SK-N-SH treated with all-trans-retinoic acid at 6 μM for 48 hours (cell line): ENCODE measurements at regions not wholly inside any gene's neighbourhood (a gene's known extent, or its start where the extent isn't known, plus 50 kb on each side); places are given as distances from the start of the nearest gene placed in this dataset.

Experiments
- ATAC-seq: fragments of 200-7000 bp; cut with Tn5 transposase; 3 replicates; pipeline ENCODE4 v1.9.1; 2020; ENCODE audit warnings: mild to moderate bottlenecking, moderate library complexity
- ARNTL ChIP-seq: fragments of 450-650 bp; formaldehyde crosslinking; IDR thresholded peaks from 2 replicates; pipeline ENCODE4 v1.5.0; 2020; ENCODE audit warnings: low read depth, mild to moderate bottlenecking, moderate library complexity, borderline replicate concordance
- BACH2 ChIP-seq: fragments of 250-450 bp; sonication (Bioruptor Pico); IDR thresholded peaks from 2 replicates; pipeline ENCODE4 v1.9.0; 2021; ENCODE audit warnings: mild to moderate bottlenecking, borderline replicate concordance
- CSDC2 ChIP-seq: fragments of 250-450 bp; sonication (Bioruptor Pico); IDR thresholded peaks from 2 replicates; pipeline ENCODE4 v1.5.0; 2020; ENCODE audit warnings: mild to moderate bottlenecking, moderate library complexity
- ESRRG ChIP-seq: fragments of 250-450 bp; sonication (Bioruptor Pico); IDR thresholded peaks from 2 replicates; pipeline ENCODE4 v1.6.1; 2021; ENCODE audit warnings: mild to moderate bottlenecking
- GLIS3 ChIP-seq: fragments of 250-450 bp; sonication (Bioruptor Pico); IDR thresholded peaks from 2 replicates; pipeline ENCODE4 v1.5.0; 2020; ENCODE audit warnings: mild to moderate bottlenecking, moderate library complexity
- ISL1 ChIP-seq: fragments of 250-450 bp; sonication (Bioruptor Pico); IDR thresholded peaks from 2 replicates; pipeline ENCODE4 v2.1.2; 2022; ENCODE audit warnings: mild to moderate bottlenecking, moderate library complexity
- OSR1 ChIP-seq: fragments of 250-450 bp; sonication (Bioruptor Pico); IDR thresholded peaks from 2 replicates; pipeline ENCODE4 v1.8.0; 2022; ENCODE audit warnings: moderate library complexity, mild to moderate bottlenecking, inconsistent platforms
- PPARA ChIP-seq: fragments of 250-450 bp; sonication (Bioruptor Pico); IDR thresholded peaks from 2 replicates; pipeline ENCODE4 v1.5.0; 2020; ENCODE audit warnings: mild to moderate bottlenecking, borderline replicate concordance
- RARB ChIP-seq: fragments of 250-450 bp; sonication (Bioruptor Pico); IDR thresholded peaks from 2 replicates; pipeline ENCODE4 v1.8.0; 2021; ENCODE audit warnings: mild to moderate bottlenecking, moderate library complexity
- SNAI2 ChIP-seq: fragments of 250-450 bp; sonication (Bioruptor Pico); IDR thresholded peaks from 2 replicates; pipeline ENCODE4 v1.5.0; 2020; ENCODE audit warnings: mild to moderate bottlenecking, moderate library complexity
- TCF4 ChIP-seq: fragments of 250-450 bp; sonication (Bioruptor Pico); IDR thresholded peaks from 2 replicates; pipeline ENCODE4 v1.8.0; 2021; ENCODE audit warnings: mild to moderate bottlenecking, moderate library complexity, borderline replicate concordance
- TOX ChIP-seq: fragments of 250-450 bp; sonication (Bioruptor Pico); IDR thresholded peaks from 2 replicates; pipeline ENCODE4 v1.8.0; 2021; ENCODE audit warnings: mild to moderate bottlenecking, moderate library complexity, borderline replicate concordance
- ZC3H10 ChIP-seq: fragments of 250-450 bp; sonication (Bioruptor Pico); IDR thresholded peaks from 2 replicates; pipeline ENCODE4 v1.5.1; 2021; ENCODE audit warnings: mild to moderate bottlenecking, moderate library complexity
- ZFP3 ChIP-seq: fragments of 250-450 bp; sonication (Bioruptor Pico); IDR thresholded peaks from 2 replicates; pipeline ENCODE4 v1.5.0; 2020; ENCODE audit warnings: mild to moderate bottlenecking, moderate library complexity
- ZFP30 ChIP-seq: fragments of 450-650 bp; formaldehyde crosslinking; IDR thresholded peaks from 2 replicates; pipeline ENCODE4 v1.5.0; 2022; ENCODE audit warnings: mild to moderate bottlenecking, moderate library complexity
- ZNF565 ChIP-seq: fragments of 450-650 bp; formaldehyde crosslinking; conservative IDR thresholded peaks from 2 replicates; pipeline ENCODE4 v1.5.0; 2020; ENCODE audit warnings: low read depth, mild to moderate bottlenecking, moderate library complexity
- ZNF70 ChIP-seq: fragments of 450-650 bp; formaldehyde crosslinking; IDR thresholded peaks from 2 replicates; pipeline ENCODE4 v1.5.0; 2020; ENCODE audit warnings: mild to moderate bottlenecking, moderate library complexity
- ZNF8 ChIP-seq: fragments of 450-650 bp; formaldehyde crosslinking; IDR thresholded peaks from 2 replicates; pipeline ENCODE4 v1.5.0; 2020; ENCODE audit warnings: mild to moderate bottlenecking, moderate library complexity
- TF ChIP-seq, protein P1 (sequence below): fragments of 250-450 bp; sonication (Bioruptor Pico); IDR thresholded peaks from 2 replicates; pipeline ENCODE4 v1.8.0; 2020; ENCODE audit warnings: mild to moderate bottlenecking, moderate library complexity, borderline replicate concordance
- TF ChIP-seq, protein P2 (sequence below): fragments of 250-450 bp; sonication (Bioruptor Pico); IDR thresholded peaks from 2 replicates; pipeline ENCODE4 v1.8.0; 2021; ENCODE audit warnings: low read depth, mild to moderate bottlenecking, moderate library complexity, borderline replicate concordance
- TF ChIP-seq, protein P3 (sequence below): fragments of 250-450 bp; sonication (Bioruptor Pico); IDR thresholded peaks from 2 replicates; pipeline ENCODE4 v1.5.1; 2020; ENCODE audit warnings: low read depth, mild to moderate bottlenecking, moderate library complexity
- TF ChIP-seq, protein P4 (sequence below): fragments of 250-450 bp; sonication (Bioruptor Pico); IDR thresholded peaks from 2 replicates; pipeline ENCODE4 v1.5.0; 2020; ENCODE audit warnings: mild to moderate bottlenecking, moderate library complexity

DNA sequence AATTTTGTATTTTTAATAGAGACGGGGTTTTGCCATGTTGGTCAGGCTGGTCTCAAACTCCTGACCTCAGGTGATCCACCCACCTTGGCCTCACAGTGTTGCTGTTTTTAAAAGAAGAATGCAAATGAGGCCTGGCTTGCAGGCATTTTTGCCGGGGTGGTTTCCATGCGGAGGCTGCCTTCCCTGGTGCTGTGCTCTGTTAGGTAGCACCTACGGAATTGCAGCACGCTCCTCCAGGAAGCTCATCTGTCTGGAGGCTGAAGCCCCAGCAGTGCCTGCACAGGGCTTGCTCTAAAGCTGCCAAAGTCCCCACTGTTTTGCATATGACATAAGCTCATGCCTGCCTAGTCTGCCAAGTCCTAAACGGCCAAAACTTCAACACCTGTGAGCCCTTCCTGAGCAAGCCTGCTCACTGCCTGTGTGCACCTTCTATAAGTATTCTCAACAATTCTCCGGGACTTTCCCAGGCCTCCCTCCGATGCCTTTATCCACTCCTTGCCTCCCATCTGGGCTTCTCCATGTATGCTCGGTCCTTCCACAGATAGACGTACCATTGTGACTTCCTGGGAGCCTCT is 551.3 kb upstream of the RAB6C start:
- TF ChIP-seq, protein P1, sequence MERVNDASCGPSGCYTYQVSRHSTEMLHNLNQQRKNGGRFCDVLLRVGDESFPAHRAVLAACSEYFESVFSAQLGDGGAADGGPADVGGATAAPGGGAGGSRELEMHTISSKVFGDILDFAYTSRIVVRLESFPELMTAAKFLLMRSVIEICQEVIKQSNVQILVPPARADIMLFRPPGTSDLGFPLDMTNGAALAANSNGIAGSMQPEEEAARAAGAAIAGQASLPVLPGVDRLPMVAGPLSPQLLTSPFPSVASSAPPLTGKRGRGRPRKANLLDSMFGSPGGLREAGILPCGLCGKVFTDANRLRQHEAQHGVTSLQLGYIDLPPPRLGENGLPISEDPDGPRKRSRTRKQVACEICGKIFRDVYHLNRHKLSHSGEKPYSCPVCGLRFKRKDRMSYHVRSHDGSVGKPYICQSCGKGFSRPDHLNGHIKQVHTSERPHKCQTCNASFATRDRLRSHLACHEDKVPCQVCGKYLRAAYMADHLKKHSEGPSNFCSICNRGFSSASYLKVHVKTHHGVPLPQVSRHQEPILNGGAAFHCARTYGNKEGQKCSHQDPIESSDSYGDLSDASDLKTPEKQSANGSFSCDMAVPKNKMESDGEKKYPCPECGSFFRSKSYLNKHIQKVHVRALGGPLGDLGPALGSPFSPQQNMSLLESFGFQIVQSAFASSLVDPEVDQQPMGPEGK (CRISPR knock-in tag), result no peak
- TF ChIP-seq ZNF8 (no peak), BACH2 (no peak), GLIS3 (no peak), ZNF70 (CRISPR knock-in tag) (no peak), TOX (CRISPR knock-in tag) (no peak), RARB (CRISPR knock-in tag) (no peak), ZNF565 (CRISPR knock-in tag) (no peak), ZFP3 (no peak), ESRRG (CRISPR knock-in tag) (no peak), TCF4 (CRISPR knock-in tag) (no peak), ISL1 (no peak), OSR1 (CRISPR knock-in tag) (no peak), PPARA (no peak), CSDC2 (no peak)
- TF ChIP-seq, protein P2, sequence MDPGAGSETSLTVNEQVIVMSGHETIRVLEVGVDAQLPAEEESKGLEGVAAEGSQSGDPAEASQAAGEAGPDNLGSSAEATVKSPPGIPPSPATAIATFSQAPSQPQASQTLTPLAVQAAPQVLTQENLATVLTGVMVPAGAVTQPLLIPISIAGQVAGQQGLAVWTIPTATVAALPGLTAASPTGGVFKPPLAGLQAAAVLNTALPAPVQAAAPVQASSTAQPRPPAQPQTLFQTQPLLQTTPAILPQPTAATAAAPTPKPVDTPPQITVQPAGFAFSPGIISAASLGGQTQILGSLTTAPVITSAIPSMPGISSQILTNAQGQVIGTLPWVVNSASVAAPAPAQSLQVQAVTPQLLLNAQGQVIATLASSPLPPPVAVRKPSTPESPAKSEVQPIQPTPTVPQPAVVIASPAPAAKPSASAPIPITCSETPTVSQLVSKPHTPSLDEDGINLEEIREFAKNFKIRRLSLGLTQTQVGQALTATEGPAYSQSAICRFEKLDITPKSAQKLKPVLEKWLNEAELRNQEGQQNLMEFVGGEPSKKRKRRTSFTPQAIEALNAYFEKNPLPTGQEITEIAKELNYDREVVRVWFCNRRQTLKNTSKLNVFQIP, result no peak
- TF ChIP-seq, protein P3, sequence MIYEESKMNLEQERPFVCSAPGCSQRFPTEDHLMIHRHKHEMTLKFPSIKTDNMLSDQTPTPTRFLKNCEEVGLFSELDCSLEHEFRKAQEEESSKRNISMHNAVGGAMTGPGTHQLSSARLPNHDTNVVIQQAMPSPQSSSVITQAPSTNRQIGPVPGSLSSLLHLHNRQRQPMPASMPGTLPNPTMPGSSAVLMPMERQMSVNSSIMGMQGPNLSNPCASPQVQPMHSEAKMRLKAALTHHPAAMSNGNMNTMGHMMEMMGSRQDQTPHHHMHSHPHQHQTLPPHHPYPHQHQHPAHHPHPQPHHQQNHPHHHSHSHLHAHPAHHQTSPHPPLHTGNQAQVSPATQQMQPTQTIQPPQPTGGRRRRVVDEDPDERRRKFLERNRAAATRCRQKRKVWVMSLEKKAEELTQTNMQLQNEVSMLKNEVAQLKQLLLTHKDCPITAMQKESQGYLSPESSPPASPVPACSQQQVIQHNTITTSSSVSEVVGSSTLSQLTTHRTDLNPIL (CRISPR knock-in tag), result no peak
- TF ChIP-seq, protein P4, sequence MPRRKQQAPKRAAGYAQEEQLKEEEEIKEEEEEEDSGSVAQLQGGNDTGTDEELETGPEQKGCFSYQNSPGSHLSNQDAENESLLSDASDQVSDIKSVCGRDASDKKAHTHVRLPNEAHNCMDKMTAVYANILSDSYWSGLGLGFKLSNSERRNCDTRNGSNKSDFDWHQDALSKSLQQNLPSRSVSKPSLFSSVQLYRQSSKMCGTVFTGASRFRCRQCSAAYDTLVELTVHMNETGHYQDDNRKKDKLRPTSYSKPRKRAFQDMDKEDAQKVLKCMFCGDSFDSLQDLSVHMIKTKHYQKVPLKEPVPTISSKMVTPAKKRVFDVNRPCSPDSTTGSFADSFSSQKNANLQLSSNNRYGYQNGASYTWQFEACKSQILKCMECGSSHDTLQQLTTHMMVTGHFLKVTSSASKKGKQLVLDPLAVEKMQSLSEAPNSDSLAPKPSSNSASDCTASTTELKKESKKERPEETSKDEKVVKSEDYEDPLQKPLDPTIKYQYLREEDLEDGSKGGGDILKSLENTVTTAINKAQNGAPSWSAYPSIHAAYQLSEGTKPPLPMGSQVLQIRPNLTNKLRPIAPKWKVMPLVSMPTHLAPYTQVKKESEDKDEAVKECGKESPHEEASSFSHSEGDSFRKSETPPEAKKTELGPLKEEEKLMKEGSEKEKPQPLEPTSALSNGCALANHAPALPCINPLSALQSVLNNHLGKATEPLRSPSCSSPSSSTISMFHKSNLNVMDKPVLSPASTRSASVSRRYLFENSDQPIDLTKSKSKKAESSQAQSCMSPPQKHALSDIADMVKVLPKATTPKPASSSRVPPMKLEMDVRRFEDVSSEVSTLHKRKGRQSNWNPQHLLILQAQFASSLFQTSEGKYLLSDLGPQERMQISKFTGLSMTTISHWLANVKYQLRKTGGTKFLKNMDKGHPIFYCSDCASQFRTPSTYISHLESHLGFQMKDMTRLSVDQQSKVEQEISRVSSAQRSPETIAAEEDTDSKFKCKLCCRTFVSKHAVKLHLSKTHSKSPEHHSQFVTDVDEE (CRISPR knock-in tag), result no peak
- ATAC-seq, result no peak

DNA sequence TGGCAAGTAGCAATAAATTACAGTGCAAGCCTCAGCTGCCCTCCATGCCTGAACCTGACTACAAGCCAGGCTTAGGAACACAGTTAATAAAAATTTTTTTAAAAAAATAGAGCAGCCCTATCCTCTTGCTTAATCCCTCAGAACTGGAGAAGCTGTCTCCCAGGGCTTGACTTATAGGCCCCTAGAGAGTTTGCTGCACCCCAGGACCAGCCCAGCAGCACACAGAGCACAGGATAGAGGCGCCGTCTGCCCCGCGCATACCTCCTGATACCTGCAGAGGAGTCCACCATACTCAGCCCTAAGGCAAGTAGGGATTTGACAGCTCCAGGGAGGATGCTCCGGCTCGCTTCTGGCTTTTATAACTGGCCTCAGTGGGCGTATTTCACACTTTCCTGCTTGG is 548.6 kb upstream of the RAB6C start:
- TF ChIP-seq ZFP30 (CRISPR knock-in tag) (no peak), SNAI2 (no peak), ARNTL (no peak), OSR1 (CRISPR knock-in tag) (no peak), ESRRG (CRISPR knock-in tag) (no peak)
- ATAC-seq, result no peak

DNA sequence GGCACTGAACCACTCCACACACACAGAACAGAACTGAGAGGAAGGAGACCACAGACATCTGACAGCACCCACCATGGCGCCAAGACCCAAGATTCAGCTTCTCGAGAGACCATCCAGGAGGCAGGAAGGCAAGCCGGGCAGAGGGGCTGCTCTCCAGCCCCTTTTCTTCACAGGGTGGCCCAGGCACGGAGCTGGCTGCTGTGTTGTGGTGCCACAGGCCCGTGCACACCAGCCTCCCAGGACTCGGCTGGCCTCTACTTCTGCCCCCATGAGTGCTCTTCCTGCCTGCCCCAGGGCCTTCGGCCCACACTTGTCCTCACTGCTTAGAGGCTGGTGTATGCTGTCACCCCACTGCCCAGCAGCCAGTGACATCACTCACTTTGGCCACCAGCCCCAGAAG is 547.6 kb upstream of the RAB6C start:
- TF ChIP-seq, protein P1 (CRISPR knock-in tag), result no peak
- no peak for TF ChIP-seq ZC3H10
- TF ChIP-seq, protein P4 (CRISPR knock-in tag), result no peak
- TF ChIP-seq BACH2, result no peak
- no peak for TF ChIP-seq ZNF8
- TF ChIP-seq TCF4 (CRISPR knock-in tag), result no peak
- no peak for TF ChIP-seq TOX (CRISPR knock-in tag)
- TF ChIP-seq, protein P2, result no peak
- TF ChIP-seq ISL1, result no peak
- no peak for TF ChIP-seq ARNTL
- no peak for TF ChIP-seq SNAI2
- TF ChIP-seq ZFP30 (CRISPR knock-in tag), result no peak
- no peak for TF ChIP-seq PPARA
- ATAC-seq, result no peak
